GM19463 (cell line): ENCODE measurements at regions not wholly inside any gene's neighbourhood (a gene's known extent, or its start where the extent isn't known, plus 50 kb on each side); places are given as distances from the start of the nearest gene placed in this dataset.

Experiments
- ATAC-seq: cut with Tn5 transposase; IDR thresholded peaks from one replicate; pipeline ENCODE4 v1.9.1; 2021; ENCODE audit warnings: mild to moderate bottlenecking, moderate library complexity; ENCODE audit not compliant: unreplicated experiment

- no peak for ATAC-seq
Observed at GRCh38 chr11:109096266-109096665, 325.7 kb upstream of the C11orf87 start.

GRCh38 chr11:109106151-109106906 lies 315.7 kb upstream of the C11orf87 start:
- ATAC-seq: no peak

GRCh38 chr11:109109150-109109549 lies 312.8 kb upstream of the C11orf87 start:
- ATAC-seq: no peak

- ATAC-seq: no peak
Observed at GRCh38 chr11:109109571-109110315, 312.2 kb upstream of the C11orf87 start.

- ATAC-seq: no peak
Observed at GRCh38 chr11:109112261-109112660, 309.7 kb upstream of the C11orf87 start.

- no peak for ATAC-seq
Observed at GRCh38 chr11:109112821-109113280, 309.1 kb upstream of the C11orf87 start.

GRCh38 chr11:109120341-109120740 lies 301.6 kb upstream of the C11orf87 start:
- ATAC-seq: no peak

GRCh38 chr11:109121173-109121932 lies 300.6 kb upstream of the C11orf87 start:
- ATAC-seq: no peak

- no peak for ATAC-seq
Observed at GRCh38 chr11:109123816-109124787, 297.9 kb upstream of the C11orf87 start.

- ATAC-seq: no peak
Observed at GRCh38 chr11:109130910-109131309, 291.1 kb upstream of the C11orf87 start.

- no peak for ATAC-seq
Observed at GRCh38 chr11:109132539-109132938, 289.5 kb upstream of the C11orf87 start.

GRCh38 chr11:109133159-109133558 lies 288.8 kb upstream of the C11orf87 start:
- no peak for ATAC-seq

- ATAC-seq: no peak
Observed at GRCh38 chr11:109135627-109136026, 286.4 kb upstream of the C11orf87 start.

GRCh38 chr11:109138196-109138595 lies 283.8 kb upstream of the C11orf87 start:
- no peak for ATAC-seq

- ATAC-seq: no peak
Observed at GRCh38 chr11:109140426-109140825, 281.6 kb upstream of the C11orf87 start.

GRCh38 chr11:109140857-109141515 lies 281.0 kb upstream of the C11orf87 start:
- ATAC-seq: no peak

GRCh38 chr11:109145287-109145686 lies 276.7 kb upstream of the C11orf87 start:
- no peak for ATAC-seq

GRCh38 chr11:109147726-109148125 lies 274.3 kb upstream of the C11orf87 start:
- no peak for ATAC-seq

- ATAC-seq: no peak
Observed at GRCh38 chr11:109148669-109149068, 273.3 kb upstream of the C11orf87 start.

GRCh38 chr11:109150581-109150980 lies 271.4 kb upstream of the C11orf87 start:
- ATAC-seq: no peak
